Esophagus muscularis mucosa (tissue), 2 donors: ENCODE measurements at regions not wholly inside any gene's neighbourhood (a gene's known extent, or its start where the extent isn't known, plus 50 kb on each side); places are given as distances from the start of the nearest gene placed in this dataset.

Experiments used
- POLR2A ChIP-seq: fragments of 450-650 bp; IDR thresholded peaks from one replicate; pipeline ENCODE4 v1.6.1; 2017; ENCODE audit warnings: antibody characterized with exemption, moderate library complexity, mild to moderate bottlenecking, low read depth
- POLR2AphosphoS5 ChIP-seq, 2 donors: sonication (generic); formaldehyde crosslinking; IDR thresholded peaks; one replicate each; pipeline ENCODE4 v1.6.1; 2017; ENCODE audit warnings: antibody characterized with exemption in 2 of 2

GRCh38 chr3:86176445-86176784, 814.5 kb downstream of the VGLL3 start:
- TF ChIP-seq POLR2A: no peak
- no peak for TF ChIP-seq POLR2AphosphoS5 (IDR thresholded peaks at IDR 0.05)
